HUES64 (cell line): ENCODE measurements at regions not wholly inside any gene's neighbourhood (a gene's known extent, or its start where the extent isn't known, plus 50 kb on each side); places are given as distances from the start of the nearest gene placed in this dataset.
"Not testable (repeated sequence)": the region's sequence is repeated elsewhere in the genome, so short reads cannot be mapped to it uniquely, and the experiment has no call there.

ENCODE experiments used
- H3K27ac ChIP-seq: 2 replicates; pipeline ENCODE4 v1.7.0; 2013; ENCODE audit warnings: low read depth, low read length, inconsistent platforms
- H3K27me3 ChIP-seq: 2 replicates; pipeline ENCODE4 v1.6.1; 2013; ENCODE audit warnings: mild to moderate bottlenecking, low read length; ENCODE audit not compliant: insufficient read depth
- H3K36me3 ChIP-seq: 2 replicates; pipeline ENCODE4 v1.6.1; 2013; ENCODE audit warnings: mild to moderate bottlenecking, low read length; ENCODE audit not compliant: insufficient read depth
- H3K4me1 ChIP-seq: 2 replicates; pipeline ENCODE4 v1.6.1; 2013; ENCODE audit warnings: mild to moderate bottlenecking, low read length, moderate library complexity; ENCODE audit not compliant: insufficient read depth
- H3K4me3 ChIP-seq: 2 replicates; pipeline ENCODE4 v1.5.1; 2013; ENCODE audit warnings: mild to moderate bottlenecking, low read length, moderate library complexity
- H3K9ac ChIP-seq: 2 replicates; pipeline ENCODE4 v1.6.1; 2013; ENCODE audit warnings: mild to moderate bottlenecking, low read depth, low read length
- H3K9me3 ChIP-seq: 2 replicates; pipeline ENCODE4 v1.6.1; 2013; ENCODE audit warnings: low read depth, low read length; ENCODE audit not compliant: insufficient read depth
- WGBS: fragments of 150-250, 120-280 bp; methylation state at CpG from one replicate; pipeline ENCODE4 v1.1.7; 2013; ENCODE audit warnings: missing lambda C conversion rate; 5-methylcytosine and 5-hydroxymethylcytosine counted together

DNA sequence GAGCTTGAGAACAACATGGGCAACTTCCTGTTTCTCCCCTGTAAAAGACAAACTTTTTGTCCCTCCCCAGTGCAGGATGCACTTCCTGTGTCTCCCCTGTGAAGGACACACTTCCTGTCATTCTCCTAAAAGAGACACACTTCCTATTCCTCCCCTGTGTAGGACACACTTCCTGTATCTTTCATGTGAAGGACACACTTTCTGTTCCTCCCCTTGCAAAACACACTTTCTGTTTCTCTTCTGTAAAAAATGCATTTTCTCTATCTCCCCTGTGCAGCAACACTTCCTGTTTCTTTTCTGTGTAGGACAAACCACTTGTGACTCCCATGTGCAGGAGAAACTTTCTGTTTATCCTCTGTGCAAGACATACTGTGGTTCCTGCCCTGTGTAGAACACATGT, 488.6 kb upstream of the USP9Y start:
- H3K36me3 ChIP-seq = no peaks in the 10 kb centered on the region
- H3K9me3 ChIP-seq = peaks cover 45% of the 10 kb centered on the region
- H3K27me3 ChIP-seq = no peaks in the 10 kb centered on the region
- no peak overlapping the region for H3K9ac ChIP-seq
- H3K4me3 ChIP-seq = no peak overlapping the region
- no peak overlapping the region for H3K27ac ChIP-seq
- no peaks in the 10 kb centered on the region for H3K4me1 ChIP-seq

DNA sequence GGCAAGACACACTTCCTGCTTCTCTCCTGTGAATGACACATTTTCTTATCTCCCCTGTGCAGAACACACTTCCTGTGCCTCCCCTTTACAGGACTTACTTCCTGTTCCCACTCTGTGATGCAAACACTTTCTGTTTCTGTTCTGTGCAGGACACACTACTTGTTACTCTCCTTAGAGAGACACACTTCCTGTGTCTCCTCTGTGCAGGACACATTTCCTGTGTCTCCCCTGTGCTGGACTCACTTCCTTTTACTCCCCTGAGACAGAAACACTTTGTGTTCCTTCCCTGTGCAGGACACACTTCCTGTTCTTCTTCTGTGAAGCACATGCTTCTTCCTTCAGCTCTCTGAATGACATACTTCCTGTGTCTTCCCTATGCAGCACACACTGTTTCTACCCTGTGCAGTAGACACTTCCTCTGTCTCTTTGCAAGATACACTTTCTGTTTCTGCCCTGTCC, 485.4 kb upstream of the USP9Y start:
- no peak overlapping the region for H3K9ac ChIP-seq
- peaks cover 58% of the 10 kb centered on the region for H3K9me3 ChIP-seq
- no peaks in the 10 kb centered on the region for H3K4me1 ChIP-seq
- H3K4me3 ChIP-seq = no peak overlapping the region
- no peaks in the 10 kb centered on the region for H3K36me3 ChIP-seq
- H3K27me3 ChIP-seq = no peaks in the 10 kb centered on the region
- no peak overlapping the region for H3K27ac ChIP-seq

GRCh38 chrY:12230921-12231320, 470.1 kb upstream of the USP9Y start:
- Histone ChIP-seq H3K9ac (no peak overlapping the region), H3K36me3 (no peaks in the 10 kb centered on the region), H3K4me1 (no peaks in the 10 kb centered on the region), H3K9me3 (peaks cover 31% of the 10 kb centered on the region), H3K27ac (no peak overlapping the region), H3K4me3 (no peak overlapping the region), H3K27me3 (no peaks in the 10 kb centered on the region)
- 80% methylated on average over 1 of the region's 1 CpG for WGBS

DNA sequence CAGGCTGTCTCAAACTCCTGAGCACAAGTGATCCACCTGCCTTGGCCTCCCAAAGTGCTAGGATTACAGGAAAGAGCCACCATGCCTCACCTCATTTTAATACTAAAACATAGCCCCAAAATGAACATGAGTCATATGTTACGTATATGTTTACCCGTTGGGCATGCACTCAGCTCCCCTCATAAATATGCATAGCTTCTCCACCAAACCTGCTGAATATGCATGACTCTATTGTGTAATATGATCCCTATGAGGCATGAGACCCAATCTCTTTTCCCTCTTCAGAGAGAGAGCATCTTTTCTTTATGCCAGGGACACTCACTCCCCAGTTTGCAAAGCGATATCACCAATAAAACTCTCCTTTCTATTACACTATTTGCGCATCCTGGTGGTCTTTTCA, 464.6 kb upstream of the USP9Y start:
- Histone ChIP-seq H3K27me3 (no peaks in the 10 kb centered on the region), H3K4me3 (no peak overlapping the region), H3K4me1 (no peaks in the 10 kb centered on the region), H3K9ac (no peak overlapping the region), H3K9me3 (peaks cover 31% of the 10 kb centered on the region), H3K27ac (no peak overlapping the region), H3K36me3 (no peaks in the 10 kb centered on the region)
- 96% methylated on average over 4 of the region's 4 CpGs for WGBS

DNA sequence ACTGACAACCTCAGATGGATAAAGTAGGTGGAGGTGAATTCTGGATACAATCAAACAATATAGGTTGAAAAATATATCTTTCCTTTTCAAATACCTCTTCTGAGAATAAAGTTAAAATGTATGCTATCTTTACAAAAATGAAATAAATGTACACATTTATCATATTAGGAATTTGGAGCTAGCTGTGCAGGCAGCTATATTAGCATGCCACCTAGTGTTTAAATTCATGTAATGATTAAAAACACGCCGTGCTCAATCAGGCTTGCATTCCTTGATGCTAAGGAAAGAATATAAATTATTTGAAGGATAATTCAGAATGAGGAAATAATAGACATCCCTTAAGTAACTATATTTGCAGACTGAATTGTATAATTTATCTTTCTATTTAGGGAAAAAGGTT, 460.7 kb upstream of the USP9Y start:
- not testable (repeated sequence) for H3K4me1 ChIP-seq, H3K27ac ChIP-seq, H3K9ac ChIP-seq, H3K36me3 ChIP-seq, H3K27me3 ChIP-seq, H3K4me3 ChIP-seq
- H3K9me3 ChIP-seq = peaks cover 35% of the 10 kb centered on the region; the same call in 1 of the 2 replicates
- no CpG with 5 or more reads among the region's 2 CpGs for WGBS

- H3K9ac ChIP-seq = no peak overlapping the region
- H3K27ac ChIP-seq = no peak overlapping the region
- H3K9me3 ChIP-seq = peaks cover 27% of the 10 kb centered on the region; the same call in 1 of the 2 replicates
- no peaks in the 10 kb centered on the region for H3K36me3 ChIP-seq
- 70% methylated on average over 1 of the region's 1 CpG for WGBS
- no peaks in the 10 kb centered on the region for H3K4me1 ChIP-seq
- H3K4me3 ChIP-seq = no peak overlapping the region
- H3K27me3 ChIP-seq = no peaks in the 10 kb centered on the region
Observed at GRCh38 chrY:12244146-12244545, 456.9 kb upstream of the USP9Y start.

DNA sequence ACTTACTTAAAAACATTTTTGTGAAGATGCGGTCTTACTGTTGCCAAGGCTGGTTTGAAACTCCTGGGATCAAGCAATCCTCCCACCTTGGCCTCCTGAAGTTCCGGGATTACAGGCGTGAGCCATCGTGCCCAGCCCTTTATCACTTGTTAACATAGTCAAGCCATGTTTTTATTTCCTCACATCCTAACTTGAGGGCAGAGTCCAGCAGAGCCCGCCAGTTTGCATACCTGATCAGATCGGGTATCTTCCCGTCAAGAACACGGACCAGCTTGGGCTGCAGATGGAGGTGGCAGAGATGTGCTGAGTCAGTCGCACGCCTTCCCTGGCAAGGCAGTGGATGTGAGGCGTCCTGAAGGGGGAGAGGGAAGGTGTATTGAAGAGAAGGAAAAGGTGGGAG, 447.3 kb upstream of the USP9Y start:
- Histone ChIP-seq H3K36me3 (no peaks in the 10 kb centered on the region), H3K9me3 (peaks cover 21% of the 10 kb centered on the region), H3K9ac (no peak overlapping the region), H3K4me1 (no peaks in the 10 kb centered on the region), H3K27me3 (no peaks in the 10 kb centered on the region), H3K4me3 (no peak overlapping the region), H3K27ac (no peak overlapping the region)
- WGBS = 88% methylated on average over 11 of the region's 11 CpGs

- Histone ChIP-seq H3K27me3 (no peaks in the 10 kb centered on the region), H3K4me1 (no peaks in the 10 kb centered on the region), H3K9me3 (peaks cover 27% of the 10 kb centered on the region), H3K4me3 (no peak overlapping the region), H3K36me3 (no peaks in the 10 kb centered on the region), H3K9ac (no peak overlapping the region), H3K27ac (no peak overlapping the region)
- WGBS = 83% methylated on average over 4 of the region's 4 CpGs
Observed at GRCh38 chrY:12271162-12271561, 429.9 kb upstream of the USP9Y start.

DNA sequence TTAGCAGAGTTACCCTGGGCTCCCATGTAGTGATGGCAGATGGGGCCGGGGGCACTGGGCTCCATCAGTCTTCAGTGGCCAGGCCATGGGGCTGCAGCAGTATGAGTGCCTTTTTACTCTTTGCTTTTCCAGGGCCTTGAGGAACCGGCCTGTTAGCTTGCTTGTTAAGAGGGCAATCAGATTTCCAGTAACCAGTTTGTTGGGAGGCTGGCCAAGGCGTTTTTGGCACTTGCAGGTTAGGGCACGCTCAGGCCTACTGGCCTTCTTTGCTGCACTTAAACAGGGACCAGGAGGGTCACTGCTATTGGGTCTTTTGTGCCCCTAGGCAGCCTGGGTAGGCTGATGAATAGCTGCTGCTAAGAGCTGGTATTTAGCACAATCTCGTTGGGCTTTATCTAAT, 415.4 kb upstream of the USP9Y start:
- Histone ChIP-seq H3K36me3 (no peaks in the 10 kb centered on the region), H3K27ac (no peak overlapping the region), H3K4me1 (no peaks in the 10 kb centered on the region), H3K27me3 (no peaks in the 10 kb centered on the region), H3K9ac (no peak overlapping the region), H3K4me3 (no peak overlapping the region), H3K9me3 (peaks cover 27% of the 10 kb centered on the region)
- 67% methylated on average over 5 of the region's 5 CpGs for WGBS

- 52% methylated on average over 3 of the region's 3 CpGs for WGBS
- no peak overlapping the region for H3K4me3 ChIP-seq
Observed at GRCh38 chrY:12288919-12289318, 412.1 kb upstream of the USP9Y start.

DNA sequence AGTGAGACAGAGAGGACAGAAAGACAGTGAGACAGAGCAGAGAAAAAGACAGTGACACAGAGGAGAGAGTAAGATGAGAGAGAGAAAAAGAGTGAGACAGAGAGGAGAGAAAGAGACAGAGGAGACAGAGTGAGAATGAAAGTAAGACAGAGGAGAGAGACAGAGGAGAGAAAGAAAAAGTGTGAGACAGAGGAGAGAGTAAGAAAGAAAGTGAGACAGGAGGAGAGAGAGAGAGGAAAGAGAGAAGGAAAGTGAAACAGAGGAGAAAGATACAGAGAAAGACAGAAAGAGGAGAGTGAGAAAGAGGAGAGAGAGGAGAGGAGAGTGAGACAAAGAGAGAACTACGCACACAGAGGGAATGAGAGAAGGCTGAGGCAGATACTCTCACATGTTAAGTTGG, 411.6 kb upstream of the USP9Y start:
- Histone ChIP-seq H3K4me3 (no peak overlapping the region), H3K9me3 (peaks cover 17% of the 10 kb centered on the region), H3K9ac (no peak overlapping the region), H3K4me1 (no peaks in the 10 kb centered on the region), H3K27ac (no peak overlapping the region), H3K27me3 (no peaks in the 10 kb centered on the region), H3K36me3 (no peaks in the 10 kb centered on the region)
- WGBS = 86% methylated on average over 1 of the region's 1 CpG

More at GRCh38 chrY:12288919-12289318, 412.1 kb upstream of the USP9Y start:
- no peaks in the 10 kb centered on the region for H3K27me3 ChIP-seq
- no peak overlapping the region for H3K9ac ChIP-seq
- no peak overlapping the region for H3K27ac ChIP-seq
- H3K36me3 ChIP-seq = no peaks in the 10 kb centered on the region
- H3K4me1 ChIP-seq = no peaks in the 10 kb centered on the region
- peaks cover 20% of the 10 kb centered on the region for H3K9me3 ChIP-seq

GRCh38 chrY:12292542-12292941, 408.5 kb upstream of the USP9Y start:
- Histone ChIP-seq H3K9me3 (peaks cover 16% of the 10 kb centered on the region), H3K27me3 (no peaks in the 10 kb centered on the region), H3K36me3 (no peaks in the 10 kb centered on the region), H3K27ac (no peak overlapping the region), H3K9ac (no peak overlapping the region), H3K4me3 (no peak overlapping the region), H3K4me1 (no peaks in the 10 kb centered on the region)
